ENCODE measurements at regions not wholly inside any gene's neighbourhood (a gene's known extent, or its start where the extent isn't known, plus 50 kb on each side); places are given as distances from the start of the nearest gene placed in this dataset.
"Not testable (repeated sequence)": the region's sequence is repeated elsewhere in the genome, so short reads cannot be mapped to it uniquely, and the experiment has no call there.

DNA sequence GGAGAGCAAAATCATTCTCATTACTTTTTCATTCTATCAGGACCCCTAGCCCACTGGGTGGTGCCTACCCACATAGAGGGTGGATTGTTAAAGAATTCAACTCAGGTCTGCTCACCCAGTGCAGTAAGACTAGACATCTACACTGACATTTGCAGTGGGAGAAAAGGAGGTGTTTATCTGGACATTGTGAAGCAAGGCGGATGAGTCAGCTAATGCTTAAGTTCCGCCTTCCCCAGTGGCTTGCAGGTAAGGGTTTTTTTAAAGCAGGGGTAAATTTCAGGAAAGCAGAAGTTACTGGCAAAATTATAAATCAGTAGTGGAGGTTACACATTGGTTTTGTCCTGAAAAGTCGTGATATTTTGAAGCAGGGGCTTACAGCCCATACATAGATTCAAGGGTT is 359.2 kb upstream of the NPAP1 start:
- not testable (repeated sequence) for DNase-seq

DNA sequence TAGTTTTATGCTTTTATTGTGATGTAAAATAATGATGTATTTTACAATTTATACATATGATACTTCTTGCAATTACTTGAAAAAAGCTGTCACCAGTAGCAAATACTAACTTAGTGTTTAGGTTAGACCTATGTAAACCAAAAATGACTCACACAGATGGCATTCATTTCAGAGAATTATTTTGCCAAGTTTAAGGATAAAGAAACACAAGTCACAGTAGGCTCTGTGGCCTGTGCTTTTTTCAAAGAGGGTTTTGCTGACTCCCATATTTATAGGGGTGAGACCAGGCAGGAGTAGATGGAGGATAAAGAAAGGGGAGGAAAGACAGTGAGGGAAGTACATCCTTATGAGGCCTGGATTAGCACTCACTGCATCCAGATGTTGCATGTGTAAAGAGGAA is 356.6 kb upstream of the NPAP1 start:
- no peak for DNase-seq

DNA sequence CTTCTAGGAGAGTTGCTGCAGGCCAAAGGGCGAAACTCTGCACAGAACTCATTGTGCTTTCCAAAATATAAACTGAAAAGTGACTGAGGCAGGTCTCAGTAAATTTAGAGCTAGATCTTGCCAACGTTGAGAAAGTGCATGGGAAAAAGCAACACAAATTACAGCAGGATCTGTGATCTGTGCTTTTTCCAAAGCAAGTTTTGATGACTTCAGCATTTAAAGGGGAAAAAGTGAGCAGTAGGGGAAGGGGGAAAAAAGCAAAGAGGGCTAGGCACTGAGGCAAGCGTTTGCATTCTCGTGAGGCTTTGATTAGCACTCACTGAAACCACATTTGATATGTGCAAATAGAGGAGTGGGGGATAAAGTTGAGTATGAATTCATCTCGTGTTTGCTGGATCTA is 351.5 kb upstream of the NPAP1 start:
- DNase-seq, result not testable (repeated sequence)

DNA sequence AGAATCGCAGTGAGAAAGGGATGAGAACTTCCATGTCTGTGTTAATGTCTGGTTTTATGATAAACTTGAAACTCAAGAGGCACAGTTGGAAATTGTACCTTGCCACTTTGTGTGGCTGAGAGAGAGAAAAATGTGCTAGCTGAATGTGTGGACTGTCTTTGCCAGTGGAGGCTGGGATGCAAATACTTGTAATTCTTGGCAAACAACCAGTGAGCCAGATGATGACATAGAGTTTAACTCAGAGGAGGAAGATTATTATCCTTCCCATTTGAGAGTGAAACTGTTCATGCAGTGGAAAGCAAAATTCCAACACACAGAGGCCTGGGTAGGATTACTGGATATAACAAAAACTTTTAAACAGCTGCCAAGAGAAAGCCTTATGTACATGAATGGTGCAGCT is 349.1 kb upstream of the NPAP1 start:
- DNase-seq, result peak; percentile 77

- not testable (repeated sequence) for DNase-seq
These were observed 343.6 kb upstream of the NPAP1 start for GRCh38 chr15:24331964-24332363.

DNA sequence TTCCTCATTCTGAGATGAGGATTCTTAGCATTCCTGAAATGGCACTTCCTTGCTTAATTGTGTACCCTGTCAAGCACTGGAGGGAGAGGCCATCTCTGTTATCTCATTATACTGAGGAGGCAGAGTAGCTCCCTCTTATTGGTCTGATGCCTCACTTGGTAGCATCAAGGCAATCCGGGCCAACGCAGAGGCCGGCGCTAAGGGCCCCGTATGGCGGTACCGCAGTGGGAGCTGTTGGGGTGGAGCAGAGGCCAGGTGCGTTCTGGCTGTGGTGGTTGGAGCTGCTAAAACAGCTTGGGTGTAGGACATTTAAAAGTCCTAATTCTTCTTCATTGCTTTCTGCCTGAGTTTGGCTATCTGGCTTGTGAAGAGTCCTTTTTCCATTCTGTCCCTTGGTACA is 333.7 kb upstream of the NPAP1 start:
- DNase-seq, result not testable (repeated sequence)

GRCh38 chr15:24352777-24353176 is 322.8 kb upstream of the NPAP1 start:
- DNase-seq, result not testable (repeated sequence)

DNA sequence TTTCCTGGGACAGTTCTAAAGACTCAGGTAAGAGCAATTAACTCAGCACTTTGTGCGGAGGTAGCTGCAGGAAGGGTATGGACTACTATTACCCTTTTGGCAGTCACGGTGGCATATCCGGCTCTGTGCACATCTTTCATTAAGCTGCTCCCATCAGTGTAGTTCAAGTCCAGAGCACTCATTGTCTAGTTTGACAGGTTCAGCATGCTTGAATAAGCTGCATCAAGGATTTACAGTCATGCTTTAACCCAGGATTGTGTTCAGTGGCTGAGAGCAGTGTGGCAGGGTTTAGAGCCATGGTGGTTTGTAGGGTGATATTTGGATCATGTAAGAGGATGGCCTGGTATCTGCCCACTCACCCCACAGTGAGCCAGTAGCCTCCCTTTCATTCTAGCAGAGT is 294.5 kb upstream of the NPAP1 start:
- not testable (repeated sequence) for DNase-seq

DNA sequence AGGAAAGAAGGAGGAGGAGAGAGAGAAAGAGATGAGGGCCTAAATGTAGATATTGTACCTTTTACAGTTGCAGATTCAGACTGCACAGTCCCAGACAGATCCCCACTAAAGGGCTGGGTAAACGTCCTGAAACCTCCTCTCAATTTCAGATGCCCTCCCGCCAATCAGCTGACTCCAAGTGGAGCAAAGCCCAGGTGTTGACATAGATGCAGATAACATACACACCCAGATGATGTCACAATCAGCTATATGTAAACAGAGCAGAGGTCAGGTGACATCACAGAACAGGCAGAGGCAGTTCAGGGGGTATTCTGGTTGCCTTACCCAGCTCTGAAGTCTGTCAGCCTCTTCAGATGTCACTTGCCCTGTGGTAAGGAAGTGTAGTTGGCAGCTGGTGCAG is 290.3 kb upstream of the NPAP1 start:
- DNase-seq, result not testable (repeated sequence)

DNA sequence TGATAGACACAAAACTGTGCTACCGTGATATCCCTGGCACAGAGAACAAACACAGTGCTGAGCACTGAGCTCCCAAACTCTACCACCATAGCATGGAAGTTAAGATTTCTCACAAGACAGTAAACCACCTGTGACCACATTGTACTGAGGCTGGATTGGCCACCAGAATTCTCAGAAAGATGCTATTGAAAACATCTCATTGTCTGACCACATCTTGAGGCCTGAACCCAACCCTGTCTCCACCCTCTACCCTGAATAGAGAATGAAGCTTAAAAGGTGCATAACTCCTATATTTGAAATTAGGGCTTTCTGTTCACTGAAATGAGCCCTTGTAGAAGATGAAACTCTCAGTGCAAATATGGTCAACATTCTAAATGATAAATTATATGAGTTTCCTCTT is 281.3 kb upstream of the NPAP1 start:
- DNase-seq, result no peak

- DNase-seq, result not testable (repeated sequence)
These were observed 262.9 kb upstream of the NPAP1 start for GRCh38 chr15:24412649-24413048.

GRCh38 chr15:24426286-24427054 is 249.1 kb upstream of the NPAP1 start:
- not testable (repeated sequence) for DNase-seq

DNA sequence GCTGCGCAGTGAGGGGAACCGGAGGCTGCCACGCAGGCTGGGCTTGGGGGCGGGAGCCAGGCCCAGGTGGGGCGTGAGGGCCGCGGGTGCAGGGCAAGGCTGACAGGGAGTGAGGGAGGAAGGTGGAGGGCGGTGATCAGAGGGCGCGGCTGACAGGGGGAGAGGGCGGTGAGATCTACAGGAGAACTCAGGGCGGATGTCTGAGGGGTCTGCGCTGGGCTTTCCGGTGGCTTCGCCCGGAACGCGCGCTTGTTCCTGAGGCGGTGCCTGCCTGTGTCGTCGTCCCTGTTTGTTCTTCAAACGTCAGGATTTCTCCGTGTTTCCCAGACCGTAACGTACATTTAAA is 248.5 kb upstream of the NPAP1 start:
- DNase-seq, result not testable (repeated sequence)

GRCh38 chr15:24435075-24435820 is 240.3 kb upstream of the NPAP1 start:
- DNase-seq, result not testable (repeated sequence)

GRCh38 chr15:24437270-24437669 is 238.3 kb upstream of the NPAP1 start:
- not testable (repeated sequence) for DNase-seq

GRCh38 chr15:24437735-24438134 is 237.8 kb upstream of the NPAP1 start:
- not testable (repeated sequence) for DNase-seq

DNA sequence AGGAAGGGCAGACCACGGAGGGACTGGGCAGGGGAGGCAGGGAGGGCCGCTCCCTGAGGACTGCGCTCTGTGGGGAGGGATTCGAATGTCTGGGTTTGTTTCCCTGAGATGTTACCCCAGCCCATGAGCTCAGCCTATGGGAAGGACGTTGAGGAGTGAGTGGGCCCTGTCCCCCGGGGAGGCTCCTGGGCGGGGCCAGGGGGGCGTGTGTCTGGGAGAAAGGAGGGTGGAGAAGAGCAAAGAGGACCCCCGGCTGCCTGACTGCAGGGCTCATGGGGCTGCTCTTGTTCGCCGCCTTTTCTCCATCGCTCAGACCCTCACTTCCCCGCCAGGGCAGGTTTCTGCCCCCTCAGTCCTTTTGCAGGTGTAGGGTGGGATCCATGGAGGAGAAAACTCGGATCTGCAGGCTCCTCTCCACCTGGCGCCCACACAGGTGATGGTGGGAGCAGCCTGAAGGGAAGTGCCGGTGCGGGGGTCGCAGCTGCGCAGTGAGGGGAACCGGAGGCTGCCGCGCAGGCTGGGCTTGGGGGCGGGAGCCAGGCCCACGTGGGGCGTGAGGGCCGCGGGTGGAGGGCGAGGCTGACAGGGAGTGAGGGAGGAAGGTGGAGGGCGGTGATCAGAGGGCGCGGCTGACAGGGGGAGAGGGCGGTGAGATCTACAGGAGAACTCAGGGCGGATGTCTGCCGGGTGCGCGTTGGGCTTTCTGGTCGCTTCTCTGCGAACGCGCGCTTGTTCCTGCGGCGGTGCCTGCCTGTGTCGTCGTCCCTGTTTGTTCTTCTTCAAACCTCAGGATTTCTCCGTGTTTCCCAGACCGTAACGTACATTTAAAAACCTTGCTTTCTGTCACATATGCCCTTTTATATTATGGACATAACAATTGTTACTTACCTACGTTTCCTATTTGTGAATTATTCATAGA is 198.2 kb upstream of the NPAP1 start:
- DNase-seq, result not testable (repeated sequence)

DNA sequence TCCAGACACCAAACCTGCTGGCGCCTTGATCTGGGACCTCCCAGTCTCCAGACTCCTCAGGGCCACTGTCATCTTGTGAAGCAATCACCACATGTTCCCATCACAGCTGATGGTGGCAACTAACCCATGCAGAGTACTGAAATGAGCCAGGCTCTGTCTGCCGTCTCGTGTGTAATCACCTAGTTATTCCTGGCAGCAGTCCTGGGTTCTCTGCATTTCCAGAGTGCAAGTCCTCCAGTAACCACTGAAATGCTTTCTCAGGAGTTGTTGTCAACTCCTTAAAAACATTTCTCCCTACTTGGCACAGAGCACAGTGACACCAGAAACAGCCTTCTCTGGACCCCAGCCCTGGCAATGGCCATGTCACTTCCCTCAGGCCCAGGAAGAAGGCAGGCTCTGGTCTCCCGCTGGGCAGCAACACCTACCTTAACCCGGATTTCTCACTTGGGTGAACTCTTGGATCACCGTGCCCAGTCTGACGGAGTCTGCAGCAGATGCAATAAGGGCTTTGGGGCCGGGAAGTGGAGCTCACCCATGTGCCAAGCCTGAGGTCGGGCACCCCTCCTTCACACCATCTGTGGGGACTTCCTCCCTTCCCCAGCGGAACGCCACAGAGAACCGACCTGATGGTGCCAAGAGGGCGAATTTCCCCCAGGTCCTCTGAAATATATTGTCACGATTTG is 189.5 kb upstream of the NPAP1 start:
- DNase-seq, result peak; percentile 1

- not testable (repeated sequence) for DNase-seq
These were observed 187.2 kb upstream of the NPAP1 start for GRCh38 chr15:24488164-24488907.

DNA sequence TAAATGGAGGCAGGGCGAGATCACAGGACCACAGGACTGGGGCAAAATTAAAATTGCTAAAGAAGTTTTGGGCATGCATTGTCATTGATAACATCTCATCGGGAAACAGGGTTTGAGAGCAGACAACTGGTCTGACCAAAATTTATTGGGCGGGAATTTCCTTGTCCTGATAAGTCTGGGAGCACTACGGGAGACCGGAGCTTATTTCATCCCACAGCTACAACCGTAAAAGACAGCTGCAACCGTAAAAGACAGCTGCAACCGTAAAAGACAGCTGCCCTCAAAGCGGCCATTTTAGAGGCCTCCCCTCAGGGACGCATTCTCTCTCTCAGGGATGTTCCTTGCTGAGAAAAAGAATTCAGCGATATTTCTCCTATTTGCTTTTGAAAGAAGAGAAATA is 170.4 kb upstream of the NPAP1 start:
- DNase-seq, result not testable (repeated sequence)

DNA sequence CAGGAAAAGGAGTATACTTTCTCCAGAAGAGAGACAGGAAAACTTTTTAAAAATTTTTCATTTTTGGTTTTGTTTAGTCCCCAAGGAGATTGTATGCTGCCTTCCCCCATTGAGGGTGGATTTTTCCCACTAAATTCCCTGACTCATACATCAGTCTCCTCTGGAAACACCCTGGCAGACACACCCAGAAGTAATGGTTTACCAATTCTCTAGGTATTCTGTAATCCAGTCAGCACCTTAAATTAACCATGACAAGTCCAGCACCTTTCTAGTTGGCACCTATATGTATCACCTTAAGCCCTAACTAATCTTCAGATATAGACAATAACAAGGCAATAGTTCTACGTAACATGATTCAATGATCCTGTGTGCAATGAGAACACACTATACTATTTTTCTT is 165.9 kb upstream of the NPAP1 start:
- not testable (repeated sequence) for DNase-seq
